COLO668 (cell line): ENCODE measurements at regions not wholly inside any gene's neighbourhood (a gene's known extent, or its start where the extent isn't known, plus 50 kb on each side); places are given as distances from the start of the nearest gene placed in this dataset.
A peak's percentile ranks its signal among the peaks of the same experiment; 100 is the strongest.

Experiments used
- DNase-seq: peaks from one replicate; lab custom pipeline; 2025; ENCODE audit not compliant: unreplicated experiment; lab: John Stamatoyannopoulos, UW

GRCh38 chr1:4944911-4945310 is 290.5 kb downstream of the AJAP1 start:
- DNase-seq = no peak

GRCh38 chr1:4944072-4944471 is 289.7 kb downstream of the AJAP1 start:
- DNase-seq = no peak

GRCh38 chr1:4939266-4939665 is 284.9 kb downstream of the AJAP1 start:
- no peak for DNase-seq

GRCh38 chr1:4937876-4938534 is 283.6 kb downstream of the AJAP1 start:
- DNase-seq = no peak

GRCh38 chr1:4935807-4936206 is 281.4 kb downstream of the AJAP1 start:
- DNase-seq = no peak

GRCh38 chr1:4933232-4933631 is 278.8 kb downstream of the AJAP1 start:
- DNase-seq = no peak

GRCh38 chr1:4932311-4933030 is 278.1 kb downstream of the AJAP1 start:
- no peak for DNase-seq

GRCh38 chr1:4931486-4931885 is 277.1 kb downstream of the AJAP1 start:
- DNase-seq = peak; percentile 24

GRCh38 chr1:4928186-4928585 is 273.8 kb downstream of the AJAP1 start:
- DNase-seq = no peak

- no peak for DNase-seq
Measured at GRCh38 chr1:4924356-4924755, 269.9 kb downstream of the AJAP1 start.

GRCh38 chr1:4916610-4917009 is 262.2 kb downstream of the AJAP1 start:
- peak; percentile 21 for DNase-seq

- no peak for DNase-seq
Measured at GRCh38 chr1:4915154-4915553, 260.7 kb downstream of the AJAP1 start.

- DNase-seq = no peak
Measured at GRCh38 chr1:4908486-4908885, 254.1 kb downstream of the AJAP1 start.

GRCh38 chr1:4894566-4894965 is 240.2 kb downstream of the AJAP1 start:
- no peak for DNase-seq

GRCh38 chr1:4880626-4881025 is 226.2 kb downstream of the AJAP1 start:
- DNase-seq = no peak

- no peak for DNase-seq
Measured at GRCh38 chr1:4877426-4877825, 223.0 kb downstream of the AJAP1 start.

- no peak for DNase-seq
Measured at GRCh38 chr1:4871373-4871772, 217.0 kb downstream of the AJAP1 start.

GRCh38 chr1:4868521-4868920 is 214.1 kb downstream of the AJAP1 start:
- no peak for DNase-seq

- DNase-seq = no peak
Measured at GRCh38 chr1:4856396-4856795, 202.0 kb downstream of the AJAP1 start.

- DNase-seq = no peak
Measured at GRCh38 chr1:4854367-4854766, 200.0 kb downstream of the AJAP1 start.

- no peak for DNase-seq
Measured at GRCh38 chr1:4853904-4854303, 199.5 kb downstream of the AJAP1 start.

GRCh38 chr1:4851385-4852065 is 197.1 kb downstream of the AJAP1 start:
- no peak for DNase-seq
